HepG2 (cell line): ENCODE measurements at regions not wholly inside any gene's neighbourhood (a gene's known extent, or its start where the extent isn't known, plus 50 kb on each side); places are given as distances from the start of the nearest gene placed in this dataset.

Experiments used
- CC2D1A ChIP-seq: sonication (generic); formaldehyde crosslinking; IDR thresholded peaks from 2 replicates; pipeline ENCODE4 v1.8.1; 2023; ENCODE audit warnings: mild to moderate bottlenecking, missing genetic modification reagents
- ONECUT2 ChIP-seq: sonication (generic); formaldehyde crosslinking; IDR thresholded peaks from 2 replicates; pipeline ENCODE4 v1.4.0; 2020; ENCODE audit warnings: missing genetic modification reagents
- SIN3B ChIP-seq: fragments of 150-350 bp; IDR thresholded peaks from 2 replicates; pipeline ENCODE4 v1.6.1; 2014; ENCODE audit warnings: low read length
- ZKSCAN1 ChIP-seq: fragments of 150-350 bp; IDR thresholded peaks from 2 replicates; pipeline ENCODE4 v1.6.1; 2014; ENCODE audit warnings: low read length
- ZNF724P ChIP-seq: sonication (generic); formaldehyde crosslinking; IDR thresholded peaks from 2 replicates; pipeline ENCODE4 v1.8.0; 2022; ENCODE audit warnings: missing genetic modification reagents, borderline replicate concordance
- TF ChIP-seq, protein P1 (sequence below): sonication (generic); formaldehyde crosslinking; IDR thresholded peaks from 2 replicates; pipeline ENCODE4 v1.5.1; 2020; ENCODE audit warnings: mild to moderate bottlenecking, missing genetic modification reagents, borderline replicate concordance
- TF ChIP-seq, protein P2 (sequence below): IDR thresholded peaks from 2 replicates; pipeline ENCODE4 v1.6.1; 2016; ENCODE audit warnings: mild to moderate bottlenecking, missing biosample characterization, missing genetic modification reagents
- TF ChIP-seq, protein P3 (sequence below): IDR thresholded peaks from 2 replicates; pipeline ENCODE4 v1.6.1; 2016; ENCODE audit warnings: missing compliant biosample characterization, missing genetic modification reagents, borderline replicate concordance

DNA sequence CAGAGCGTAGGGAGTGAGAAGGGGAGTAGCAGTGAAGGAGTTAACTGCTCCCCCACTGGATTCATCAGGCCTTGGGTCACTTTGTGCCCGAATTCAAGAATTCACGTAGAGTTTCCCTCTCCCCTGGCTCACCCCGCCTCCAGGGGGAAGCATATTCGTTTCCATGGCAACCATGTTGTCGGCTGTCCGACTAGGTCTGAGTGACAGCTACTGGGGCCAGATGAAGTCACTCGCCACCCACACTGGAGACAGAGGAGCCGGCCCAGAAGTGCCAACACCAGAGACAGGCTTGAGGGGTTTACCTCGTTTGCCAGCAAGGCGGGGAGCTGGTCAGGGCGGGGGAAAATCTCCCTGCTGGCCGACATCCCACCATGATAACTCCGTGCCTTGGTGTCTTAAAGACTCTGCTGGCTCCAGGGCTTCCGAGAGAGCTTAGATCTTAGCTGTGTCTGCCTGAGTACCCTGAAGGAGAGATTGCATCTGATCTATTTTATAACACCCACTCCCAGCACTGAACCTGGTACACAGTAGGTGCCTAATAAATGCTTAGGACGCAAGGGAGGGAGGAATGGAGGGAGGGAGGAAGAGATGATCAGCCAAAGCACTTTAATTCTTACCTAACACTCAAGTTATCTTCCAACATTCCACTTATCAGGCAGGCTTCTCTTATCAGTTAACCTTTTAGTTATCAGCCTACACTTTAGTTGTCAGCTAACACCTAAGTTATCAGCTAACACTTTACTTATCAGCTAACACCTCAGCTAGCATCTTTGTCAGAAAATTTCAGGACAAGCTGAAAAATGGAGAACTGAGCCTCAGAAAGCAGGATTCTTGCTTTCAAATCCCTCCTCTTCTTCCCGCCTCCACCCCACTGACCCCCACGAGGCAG is 57.2 kb upstream of the ZNRF4 start (continued):
- TF ChIP-seq, protein P1, sequence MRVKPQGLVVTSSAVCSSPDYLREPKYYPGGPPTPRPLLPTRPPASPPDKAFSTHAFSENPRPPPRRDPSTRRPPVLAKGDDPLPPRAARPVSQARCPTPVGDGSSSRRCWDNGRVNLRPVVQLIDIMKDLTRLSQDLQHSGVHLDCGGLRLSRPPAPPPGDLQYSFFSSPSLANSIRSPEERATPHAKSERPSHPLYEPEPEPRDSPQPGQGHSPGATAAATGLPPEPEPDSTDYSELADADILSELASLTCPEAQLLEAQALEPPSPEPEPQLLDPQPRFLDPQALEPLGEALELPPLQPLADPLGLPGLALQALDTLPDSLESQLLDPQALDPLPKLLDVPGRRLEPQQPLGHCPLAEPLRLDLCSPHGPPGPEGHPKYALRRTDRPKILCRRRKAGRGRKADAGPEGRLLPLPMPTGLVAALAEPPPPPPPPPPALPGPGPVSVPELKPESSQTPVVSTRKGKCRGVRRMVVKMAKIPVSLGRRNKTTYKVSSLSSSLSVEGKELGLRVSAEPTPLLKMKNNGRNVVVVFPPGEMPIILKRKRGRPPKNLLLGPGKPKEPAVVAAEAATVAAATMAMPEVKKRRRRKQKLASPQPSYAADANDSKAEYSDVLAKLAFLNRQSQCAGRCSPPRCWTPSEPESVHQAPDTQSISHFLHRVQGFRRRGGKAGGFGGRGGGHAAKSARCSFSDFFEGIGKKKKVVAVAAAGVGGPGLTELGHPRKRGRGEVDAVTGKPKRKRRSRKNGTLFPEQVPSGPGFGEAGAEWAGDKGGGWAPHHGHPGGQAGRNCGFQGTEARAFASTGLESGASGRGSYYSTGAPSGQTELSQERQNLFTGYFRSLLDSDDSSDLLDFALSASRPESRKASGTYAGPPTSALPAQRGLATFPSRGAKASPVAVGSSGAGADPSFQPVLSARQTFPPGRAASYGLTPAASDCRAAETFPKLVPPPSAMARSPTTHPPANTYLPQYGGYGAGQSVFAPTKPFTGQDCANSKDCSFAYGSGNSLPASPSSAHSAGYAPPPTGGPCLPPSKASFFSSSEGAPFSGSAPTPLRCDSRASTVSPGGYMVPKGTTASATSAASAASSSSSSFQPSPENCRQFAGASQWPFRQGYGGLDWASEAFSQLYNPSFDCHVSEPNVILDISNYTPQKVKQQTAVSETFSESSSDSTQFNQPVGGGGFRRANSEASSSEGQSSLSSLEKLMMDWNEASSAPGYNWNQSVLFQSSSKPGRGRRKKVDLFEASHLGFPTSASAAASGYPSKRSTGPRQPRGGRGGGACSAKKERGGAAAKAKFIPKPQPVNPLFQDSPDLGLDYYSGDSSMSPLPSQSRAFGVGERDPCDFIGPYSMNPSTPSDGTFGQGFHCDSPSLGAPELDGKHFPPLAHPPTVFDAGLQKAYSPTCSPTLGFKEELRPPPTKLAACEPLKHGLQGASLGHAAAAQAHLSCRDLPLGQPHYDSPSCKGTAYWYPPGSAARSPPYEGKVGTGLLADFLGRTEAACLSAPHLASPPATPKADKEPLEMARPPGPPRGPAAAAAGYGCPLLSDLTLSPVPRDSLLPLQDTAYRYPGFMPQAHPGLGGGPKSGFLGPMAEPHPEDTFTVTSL (CRISPR knock-in tag), result no peak
- TF ChIP-seq, protein P2, sequence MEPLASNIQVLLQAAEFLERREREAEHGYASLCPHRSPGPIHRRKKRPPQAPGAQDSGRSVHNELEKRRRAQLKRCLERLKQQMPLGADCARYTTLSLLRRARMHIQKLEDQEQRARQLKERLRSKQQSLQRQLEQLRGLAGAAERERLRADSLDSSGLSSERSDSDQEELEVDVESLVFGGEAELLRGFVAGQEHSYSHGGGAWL (CRISPR knock-in tag), result no peak
- no peak for TF ChIP-seq ONECUT2
- TF ChIP-seq ZKSCAN1, result no peak
- TF ChIP-seq ZNF724P (CRISPR knock-in tag), result no peak
- TF ChIP-seq, protein P3, sequence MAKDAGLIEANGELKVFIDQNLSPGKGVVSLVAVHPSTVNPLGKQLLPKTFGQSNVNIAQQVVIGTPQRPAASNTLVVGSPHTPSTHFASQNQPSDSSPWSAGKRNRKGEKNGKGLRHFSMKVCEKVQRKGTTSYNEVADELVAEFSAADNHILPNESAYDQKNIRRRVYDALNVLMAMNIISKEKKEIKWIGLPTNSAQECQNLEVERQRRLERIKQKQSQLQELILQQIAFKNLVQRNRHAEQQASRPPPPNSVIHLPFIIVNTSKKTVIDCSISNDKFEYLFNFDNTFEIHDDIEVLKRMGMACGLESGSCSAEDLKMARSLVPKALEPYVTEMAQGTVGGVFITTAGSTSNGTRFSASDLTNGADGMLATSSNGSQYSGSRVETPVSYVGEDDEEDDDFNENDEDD (CRISPR knock-in tag), result no peak
- TF ChIP-seq SIN3B, result no peak
- TF ChIP-seq CC2D1A (CRISPR knock-in tag), result no peak
